Suprapubic skin (tissue), 4 donors: ENCODE measurements at regions not wholly inside any gene's neighbourhood (a gene's known extent, or its start where the extent isn't known, plus 50 kb on each side); places are given as distances from the start of the nearest gene placed in this dataset.

Experiments used
- POLR2A ChIP-seq, 2 donors: fragments of 450-650 bp; IDR thresholded peaks; one replicate each; pipeline ENCODE4 v1.6.1; 2017; ENCODE audit warnings: antibody characterized with exemption in 2 of 2, mild to moderate bottlenecking in 2 of 2, moderate library complexity in 2 of 2
- POLR2AphosphoS5 ChIP-seq, 3 donors: sonication (generic); formaldehyde crosslinking; IDR thresholded peaks; one replicate each; pipeline ENCODE4 v1.6.1; 2017; ENCODE audit warnings: antibody characterized with exemption in 3 of 3
- TF ChIP-seq, protein P1 (sequence below), 2 donors: fragments of 200-600 bp in 1 of 2; fragments of 450-650 bp in 1 of 2; sonication (generic) in 1 of 2; IDR thresholded peaks; one replicate each; pipeline ENCODE4 v1.5.1; 2016 to 2019; ENCODE audit warnings: antibody characterized with exemption in 2 of 2, mild to moderate bottlenecking in 1 of 2, moderate library complexity in 1 of 2

DNA sequence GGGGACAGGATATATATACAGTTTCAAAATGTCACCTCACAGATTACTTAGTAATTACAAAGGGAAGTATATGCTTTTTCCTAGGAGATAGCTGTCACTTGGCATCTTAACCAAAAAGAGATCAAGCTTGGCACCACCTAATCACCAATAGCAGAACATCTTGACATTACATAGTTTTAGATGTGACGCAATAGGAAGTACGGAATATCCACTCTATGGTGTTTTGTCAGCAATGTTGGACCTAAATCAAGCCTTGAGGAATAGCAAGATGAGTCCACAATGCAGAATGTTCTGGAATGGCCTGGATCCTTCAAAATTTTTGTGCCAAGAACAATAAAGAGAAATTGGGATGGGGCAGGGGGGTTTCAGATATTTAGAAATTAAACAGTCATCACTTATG lies 1488.2 kb downstream of the FSTL5 start:
- TF ChIP-seq, protein P1, sequence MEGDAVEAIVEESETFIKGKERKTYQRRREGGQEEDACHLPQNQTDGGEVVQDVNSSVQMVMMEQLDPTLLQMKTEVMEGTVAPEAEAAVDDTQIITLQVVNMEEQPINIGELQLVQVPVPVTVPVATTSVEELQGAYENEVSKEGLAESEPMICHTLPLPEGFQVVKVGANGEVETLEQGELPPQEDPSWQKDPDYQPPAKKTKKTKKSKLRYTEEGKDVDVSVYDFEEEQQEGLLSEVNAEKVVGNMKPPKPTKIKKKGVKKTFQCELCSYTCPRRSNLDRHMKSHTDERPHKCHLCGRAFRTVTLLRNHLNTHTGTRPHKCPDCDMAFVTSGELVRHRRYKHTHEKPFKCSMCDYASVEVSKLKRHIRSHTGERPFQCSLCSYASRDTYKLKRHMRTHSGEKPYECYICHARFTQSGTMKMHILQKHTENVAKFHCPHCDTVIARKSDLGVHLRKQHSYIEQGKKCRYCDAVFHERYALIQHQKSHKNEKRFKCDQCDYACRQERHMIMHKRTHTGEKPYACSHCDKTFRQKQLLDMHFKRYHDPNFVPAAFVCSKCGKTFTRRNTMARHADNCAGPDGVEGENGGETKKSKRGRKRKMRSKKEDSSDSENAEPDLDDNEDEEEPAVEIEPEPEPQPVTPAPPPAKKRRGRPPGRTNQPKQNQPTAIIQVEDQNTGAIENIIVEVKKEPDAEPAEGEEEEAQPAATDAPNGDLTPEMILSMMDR (IDR thresholded peaks at IDR 0.05): no peak
- TF ChIP-seq POLR2A (IDR thresholded peaks at IDR 0.05): no peak
- no peak for TF ChIP-seq POLR2AphosphoS5 (IDR thresholded peaks at IDR 0.05)
